ENCODE measurements at regions not wholly inside any gene's neighbourhood (a gene's known extent, or its start where the extent isn't known, plus 50 kb on each side); places are given as distances from the start of the nearest gene placed in this dataset.

DNA sequence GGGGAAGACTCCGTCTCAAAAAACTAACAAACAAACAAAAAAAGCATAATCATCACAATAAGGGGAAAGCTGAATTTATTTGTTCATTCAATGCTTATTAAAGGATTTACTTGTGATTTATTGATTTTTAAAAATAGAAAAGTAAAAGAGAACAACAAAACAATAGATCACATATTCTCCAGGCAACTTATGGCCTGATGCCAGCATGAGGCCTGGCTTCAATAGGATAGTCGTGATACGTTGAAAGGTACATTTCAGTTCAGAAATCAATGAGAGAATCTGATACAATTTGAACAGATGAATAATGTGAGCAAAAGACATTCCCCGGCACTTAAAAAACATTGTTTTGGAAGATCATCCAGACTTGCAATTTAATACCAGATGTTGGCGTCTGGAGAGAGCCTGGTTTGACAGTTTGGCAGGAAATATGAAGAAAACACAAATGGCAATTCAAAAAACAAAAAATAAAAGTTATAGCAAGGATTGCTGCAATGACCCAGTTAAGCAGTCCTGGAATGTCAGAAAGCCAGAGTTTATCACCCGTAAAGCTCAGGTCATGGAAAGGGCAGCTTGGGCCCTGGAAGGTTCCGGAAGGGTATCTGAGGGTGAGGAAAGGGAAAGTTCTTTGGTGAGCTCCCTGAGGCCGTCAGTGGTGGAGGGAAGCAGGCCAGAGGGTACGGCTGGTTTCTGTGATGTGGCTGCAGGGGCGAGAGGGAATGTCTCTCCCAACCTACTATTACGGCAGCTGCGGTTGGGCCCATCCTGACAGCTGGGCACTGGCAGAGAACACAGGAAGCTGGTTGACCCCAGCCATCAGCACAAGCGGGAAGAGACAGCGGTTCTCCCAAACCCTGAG is 230.2 kb upstream of the HES1 start (continued):
- TF ChIP-seq, protein P1, sequence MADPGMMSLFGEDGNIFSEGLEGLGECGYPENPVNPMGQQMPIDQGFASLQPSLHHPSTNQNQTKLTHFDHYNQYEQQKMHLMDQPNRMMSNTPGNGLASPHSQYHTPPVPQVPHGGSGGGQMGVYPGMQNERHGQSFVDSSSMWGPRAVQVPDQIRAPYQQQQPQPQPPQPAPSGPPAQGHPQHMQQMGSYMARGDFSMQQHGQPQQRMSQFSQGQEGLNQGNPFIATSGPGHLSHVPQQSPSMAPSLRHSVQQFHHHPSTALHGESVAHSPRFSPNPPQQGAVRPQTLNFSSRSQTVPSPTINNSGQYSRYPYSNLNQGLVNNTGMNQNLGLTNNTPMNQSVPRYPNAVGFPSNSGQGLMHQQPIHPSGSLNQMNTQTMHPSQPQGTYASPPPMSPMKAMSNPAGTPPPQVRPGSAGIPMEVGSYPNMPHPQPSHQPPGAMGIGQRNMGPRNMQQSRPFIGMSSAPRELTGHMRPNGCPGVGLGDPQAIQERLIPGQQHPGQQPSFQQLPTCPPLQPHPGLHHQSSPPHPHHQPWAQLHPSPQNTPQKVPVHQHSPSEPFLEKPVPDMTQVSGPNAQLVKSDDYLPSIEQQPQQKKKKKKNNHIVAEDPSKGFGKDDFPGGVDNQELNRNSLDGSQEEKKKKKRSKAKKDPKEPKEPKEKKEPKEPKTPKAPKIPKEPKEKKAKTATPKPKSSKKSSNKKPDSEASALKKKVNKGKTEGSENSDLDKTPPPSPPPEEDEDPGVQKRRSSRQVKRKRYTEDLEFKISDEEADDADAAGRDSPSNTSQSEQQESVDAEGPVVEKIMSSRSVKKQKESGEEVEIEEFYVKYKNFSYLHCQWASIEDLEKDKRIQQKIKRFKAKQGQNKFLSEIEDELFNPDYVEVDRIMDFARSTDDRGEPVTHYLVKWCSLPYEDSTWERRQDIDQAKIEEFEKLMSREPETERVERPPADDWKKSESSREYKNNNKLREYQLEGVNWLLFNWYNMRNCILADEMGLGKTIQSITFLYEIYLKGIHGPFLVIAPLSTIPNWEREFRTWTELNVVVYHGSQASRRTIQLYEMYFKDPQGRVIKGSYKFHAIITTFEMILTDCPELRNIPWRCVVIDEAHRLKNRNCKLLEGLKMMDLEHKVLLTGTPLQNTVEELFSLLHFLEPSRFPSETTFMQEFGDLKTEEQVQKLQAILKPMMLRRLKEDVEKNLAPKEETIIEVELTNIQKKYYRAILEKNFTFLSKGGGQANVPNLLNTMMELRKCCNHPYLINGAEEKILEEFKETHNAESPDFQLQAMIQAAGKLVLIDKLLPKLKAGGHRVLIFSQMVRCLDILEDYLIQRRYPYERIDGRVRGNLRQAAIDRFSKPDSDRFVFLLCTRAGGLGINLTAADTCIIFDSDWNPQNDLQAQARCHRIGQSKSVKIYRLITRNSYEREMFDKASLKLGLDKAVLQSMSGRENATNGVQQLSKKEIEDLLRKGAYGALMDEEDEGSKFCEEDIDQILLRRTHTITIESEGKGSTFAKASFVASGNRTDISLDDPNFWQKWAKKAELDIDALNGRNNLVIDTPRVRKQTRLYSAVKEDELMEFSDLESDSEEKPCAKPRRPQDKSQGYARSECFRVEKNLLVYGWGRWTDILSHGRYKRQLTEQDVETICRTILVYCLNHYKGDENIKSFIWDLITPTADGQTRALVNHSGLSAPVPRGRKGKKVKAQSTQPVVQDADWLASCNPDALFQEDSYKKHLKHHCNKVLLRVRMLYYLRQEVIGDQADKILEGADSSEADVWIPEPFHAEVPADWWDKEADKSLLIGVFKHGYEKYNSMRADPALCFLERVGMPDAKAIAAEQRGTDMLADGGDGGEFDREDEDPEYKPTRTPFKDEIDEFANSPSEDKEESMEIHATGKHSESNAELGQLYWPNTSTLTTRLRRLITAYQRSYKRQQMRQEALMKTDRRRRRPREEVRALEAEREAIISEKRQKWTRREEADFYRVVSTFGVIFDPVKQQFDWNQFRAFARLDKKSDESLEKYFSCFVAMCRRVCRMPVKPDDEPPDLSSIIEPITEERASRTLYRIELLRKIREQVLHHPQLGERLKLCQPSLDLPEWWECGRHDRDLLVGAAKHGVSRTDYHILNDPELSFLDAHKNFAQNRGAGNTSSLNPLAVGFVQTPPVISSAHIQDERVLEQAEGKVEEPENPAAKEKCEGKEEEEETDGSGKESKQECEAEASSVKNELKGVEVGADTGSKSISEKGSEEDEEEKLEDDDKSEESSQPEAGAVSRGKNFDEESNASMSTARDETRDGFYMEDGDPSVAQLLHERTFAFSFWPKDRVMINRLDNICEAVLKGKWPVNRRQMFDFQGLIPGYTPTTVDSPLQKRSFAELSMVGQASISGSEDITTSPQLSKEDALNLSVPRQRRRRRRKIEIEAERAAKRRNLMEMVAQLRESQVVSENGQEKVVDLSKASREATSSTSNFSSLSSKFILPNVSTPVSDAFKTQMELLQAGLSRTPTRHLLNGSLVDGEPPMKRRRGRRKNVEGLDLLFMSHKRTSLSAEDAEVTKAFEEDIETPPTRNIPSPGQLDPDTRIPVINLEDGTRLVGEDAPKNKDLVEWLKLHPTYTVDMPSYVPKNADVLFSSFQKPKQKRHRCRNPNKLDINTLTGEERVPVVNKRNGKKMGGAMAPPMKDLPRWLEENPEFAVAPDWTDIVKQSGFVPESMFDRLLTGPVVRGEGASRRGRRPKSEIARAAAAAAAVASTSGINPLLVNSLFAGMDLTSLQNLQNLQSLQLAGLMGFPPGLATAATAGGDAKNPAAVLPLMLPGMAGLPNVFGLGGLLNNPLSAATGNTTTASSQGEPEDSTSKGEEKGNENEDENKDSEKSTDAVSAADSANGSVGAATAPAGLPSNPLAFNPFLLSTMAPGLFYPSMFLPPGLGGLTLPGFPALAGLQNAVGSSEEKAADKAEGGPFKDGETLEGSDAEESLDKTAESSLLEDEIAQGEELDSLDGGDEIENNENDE (IDR thresholded peaks at IDR 0.05; ENCODE audit: insufficient replicate concordance, low read length), result no peak
- TF ChIP-seq POLR2AphosphoS5 (IDR thresholded peaks at IDR 0.05; ENCODE audit: low read depth, low read length) (no peak), CHD2 (IDR thresholded peaks at IDR 0.05; ENCODE audit: low read length) (no peak), RBBP5 (IDR thresholded peaks at IDR 0.05; ENCODE audit: borderline replicate concordance, low read depth, low read length) (no peak), NANOG (IDR thresholded peaks at IDR 0.05; ENCODE audit: insufficient read depth, low read depth, low read length, poor library complexity, severe bottlenecking) (no peak), SUZ12 (IDR thresholded peaks at IDR 0.05; ENCODE audit: low read length) (no peak), YY1 (IDR thresholded peaks at IDR 0.05; ENCODE audit: low read depth, low read length) (no peak), HDAC6 (IDR thresholded peaks at IDR 0.05; ENCODE audit: low read depth, low read length) (no peak)

Data from H1 (cell line).